ENCODE measurements at regions not wholly inside any gene's neighbourhood (a gene's known extent, or its start where the extent isn't known, plus 50 kb on each side); places are given as distances from the start of the nearest gene placed in this dataset.

GRCh38 chr13:99145461-99145860 is 55.2 kb upstream of the UBAC2 start:
- TF ChIP-seq EZH2 (IDR thresholded peaks at IDR 0.05; ENCODE audit: borderline replicate concordance, low read depth, low read length, severe bottlenecking) (no peak), CTCF (IDR thresholded peaks at IDR 0.05; ENCODE audit: borderline replicate concordance, extremely low read depth, low read length, poor library complexity, severe bottlenecking) (no peak)
- no peaks in the 10 kb centered on the region for H3K27me3 ChIP-seq (ENCODE audit: insufficient read depth, low read length, poor library complexity)
- no peak overlapping the region for H3K27ac ChIP-seq (ENCODE audit: low read length)
- DNase-seq (no peak), ATAC-seq (ENCODE audit: insufficient read depth, low read depth) (no peak)
- no peaks in the 10 kb centered on the region for H4K20me1 ChIP-seq (ENCODE audit: insufficient read depth, low read length)
- H3K36me3 ChIP-seq (ENCODE audit: insufficient read depth, low read length) = no peaks in the 10 kb centered on the region
- no peak overlapping the region for H3K4me3 ChIP-seq (ENCODE audit: low read depth in 1 of 2, low read length in 2 of 2)
- no peaks in the 10 kb centered on the region for H3K79me2 ChIP-seq (ENCODE audit: insufficient read depth, low read length)
- H3K4me2 ChIP-seq (ENCODE audit: insufficient read depth, low read length) = no peak overlapping the region
- no peak overlapping the region for H3K9ac ChIP-seq (ENCODE audit: low read depth, low read length)
- no peaks in the 10 kb centered on the region for H3K9me3 ChIP-seq (ENCODE audit: insufficient read depth, low read length, severe bottlenecking)
- H2AFZ ChIP-seq (ENCODE audit: low read depth, low read length) = no peak overlapping the region
- no peaks in the 10 kb centered on the region for H3K4me1 ChIP-seq (ENCODE audit: insufficient read depth, low read length)

- Histone ChIP-seq H3K4me1 (ENCODE audit: insufficient read depth, low read length) (no peaks in the 10 kb centered on the region), H3K4me2 (ENCODE audit: insufficient read depth, low read length) (no peak overlapping the region), H3K27ac (ENCODE audit: low read length) (no peak overlapping the region), H4K20me1 (ENCODE audit: insufficient read depth, low read length) (no peaks in the 10 kb centered on the region), H3K27me3 (ENCODE audit: insufficient read depth, low read length, poor library complexity) (no peaks in the 10 kb centered on the region), H3K36me3 (ENCODE audit: insufficient read depth, low read length) (no peaks in the 10 kb centered on the region), H3K9me3 (ENCODE audit: insufficient read depth, low read length, severe bottlenecking) (no peaks in the 10 kb centered on the region), H2AFZ (ENCODE audit: low read depth, low read length) (no peak overlapping the region), H3K79me2 (ENCODE audit: insufficient read depth, low read length) (no peaks in the 10 kb centered on the region), H3K9ac (ENCODE audit: low read depth, low read length) (no peak overlapping the region), H3K4me3 (ENCODE audit: low read depth in 1 of 2, low read length in 2 of 2) (no peak overlapping the region)
- ATAC-seq (ENCODE audit: insufficient read depth, low read depth) (no peak), DNase-seq (no peak)
- TF ChIP-seq CTCF (IDR thresholded peaks at IDR 0.05; ENCODE audit: borderline replicate concordance, extremely low read depth, low read length, poor library complexity, severe bottlenecking) (no peak), EZH2 (IDR thresholded peaks at IDR 0.05; ENCODE audit: borderline replicate concordance, low read depth, low read length, severe bottlenecking) (no peak)
These were observed 49.9 kb upstream of the UBAC2 start for GRCh38 chr13:99150575-99151361.
